WTC11 (cell line): ENCODE measurements at regions not wholly inside any gene's neighbourhood (a gene's known extent, or its start where the extent isn't known, plus 50 kb on each side); places are given as distances from the start of the nearest gene placed in this dataset.

Experiments
- ATAC-seq: fragments of 200-7000 bp; cut with Tn5 transposase; 2 replicates; pipeline ENCODE4 v1.10.0; 2021; ENCODE audit warnings: mild to moderate bottlenecking, moderate library complexity
- CTCF ChIA-PET: fragments of 300-600 bp; sonication (Branson Sonifier 250); formaldehyde crosslinking; loops from one replicate; lab custom pipeline; 2021; ENCODE audit warnings: antibody characterized with exemption; lab: Charles Lee
- POLR2A ChIA-PET: fragments of 350-600 bp; sonication (Branson Sonifier 250); formaldehyde crosslinking; loops from one replicate; lab custom pipeline; 2021; ENCODE audit warnings: antibody characterized with exemption; lab: Charles Lee
- DNase-seq: peaks from one replicate; pipeline ENCODE4 v3.0.0; 2021; ENCODE audit warnings: low spot score
- H3K27ac Mint-ChIP-seq: 2 replicates; pipeline ENCODE4 v1.8.0; 2021; ENCODE audit warnings: mixed read lengths
- H3K27me3 Mint-ChIP-seq: 2 replicates; pipeline ENCODE4 v1.8.0; 2021; ENCODE audit warnings: low read depth, mild to moderate bottlenecking, moderate library complexity, mixed read lengths
- H3K36me3 Mint-ChIP-seq: 2 replicates; pipeline ENCODE4 v1.8.0; 2021; ENCODE audit warnings: mixed read lengths
- H3K4me1 Mint-ChIP-seq: 2 replicates; pipeline ENCODE4 v1.8.0; 2022; ENCODE audit warnings: mixed read lengths
- H3K4me3 Mint-ChIP-seq: 2 replicates; pipeline ENCODE4 v1.8.0; 2021; ENCODE audit warnings: mild to moderate bottlenecking, moderate library complexity, mixed read lengths
- H3K9me3 Mint-ChIP-seq: 2 replicates; pipeline ENCODE4 v1.8.0; 2021; ENCODE audit warnings: mixed read lengths
- ATF1 ChIP-seq: sonication (generic); formaldehyde crosslinking; IDR thresholded peaks from 2 replicates; pipeline ENCODE4 v1.8.1; 2023; ENCODE audit warnings: mild to moderate bottlenecking, moderate library complexity, missing genetic modification reagents
- ATF3 ChIP-seq: sonication (generic); formaldehyde crosslinking; conservative IDR thresholded peaks from 2 replicates; pipeline ENCODE4 v1.8.1; 2022; ENCODE audit warnings: mild to moderate bottlenecking, missing genetic modification reagents
- EMX1 ChIP-seq: fragments of 250-450 bp; sonication (Bioruptor Pico); IDR thresholded peaks from 2 replicates; pipeline ENCODE4 v1.8.0; 2021; ENCODE audit warnings: mild to moderate bottlenecking
- ERG ChIP-seq: fragments of 250-450 bp; sonication (Bioruptor Pico); IDR thresholded peaks from 2 replicates; pipeline ENCODE4 v1.8.0; 2021; ENCODE audit warnings: mild to moderate bottlenecking
- FOXP4 ChIP-seq: sonication (generic); formaldehyde crosslinking; IDR thresholded peaks from 2 replicates; pipeline ENCODE4 v1.8.0; 2022; ENCODE audit warnings: mild to moderate bottlenecking, missing genetic modification reagents
- GABPB1 ChIP-seq: sonication (generic); formaldehyde crosslinking; IDR thresholded peaks from 2 replicates; pipeline ENCODE4 v1.8.1; 2023; ENCODE audit warnings: mild to moderate bottlenecking, missing genetic modification reagents
- GTF2I ChIP-seq: fragments of 250-450 bp; sonication (Bioruptor Pico); conservative IDR thresholded peaks from 2 replicates; pipeline ENCODE4 v1.4.0; 2021; ENCODE audit warnings: mild to moderate bottlenecking
- IRF2 ChIP-seq: sonication (generic); formaldehyde crosslinking; IDR thresholded peaks from 2 replicates; pipeline ENCODE4 v1.8.0; 2022; ENCODE audit warnings: low read depth, missing genetic modification reagents, borderline replicate concordance
- JAZF1 ChIP-seq: fragments of 250-450 bp; sonication (Bioruptor Pico); IDR thresholded peaks from 2 replicates; pipeline ENCODE4 v1.9.0; 2021; ENCODE audit warnings: moderate library complexity, mild to moderate bottlenecking, inconsistent platforms
- KAT7 ChIP-seq: sonication (generic); formaldehyde crosslinking; IDR thresholded peaks from 2 replicates; pipeline ENCODE4 v1.8.1; 2023; ENCODE audit warnings: missing genetic modification reagents, mild to moderate bottlenecking, borderline replicate concordance
- MXD4 ChIP-seq: fragments of 250-450 bp; sonication (Bioruptor Pico); IDR thresholded peaks from 2 replicates; pipeline ENCODE4 v1.8.0; 2021; ENCODE audit warnings: mild to moderate bottlenecking, moderate library complexity, borderline replicate concordance
- NFE2L1 ChIP-seq: sonication (generic); formaldehyde crosslinking; IDR thresholded peaks from 2 replicates; pipeline ENCODE4 v1.8.1; 2023; ENCODE audit warnings: missing genetic modification reagents
- OVOL2 ChIP-seq: fragments of 250-450 bp; sonication (Bioruptor Pico); IDR thresholded peaks from 2 replicates; pipeline ENCODE4 v1.9.0; 2021; ENCODE audit warnings: mild to moderate bottlenecking, borderline replicate concordance
- RELA ChIP-seq: sonication (generic); formaldehyde crosslinking; IDR thresholded peaks from 2 replicates; pipeline ENCODE4 v1.8.1; 2022; ENCODE audit warnings: missing genetic modification reagents, mild to moderate bottlenecking, borderline replicate concordance
- SMAD3 ChIP-seq: sonication (generic); formaldehyde crosslinking; IDR thresholded peaks from 2 replicates; pipeline ENCODE4 v1.8.0; 2022; ENCODE audit warnings: missing genetic modification reagents, mild to moderate bottlenecking, borderline replicate concordance
- SP1 ChIP-seq: sonication (generic); formaldehyde crosslinking; conservative IDR thresholded peaks from 2 replicates; pipeline ENCODE4 v1.8.1; 2022; ENCODE audit warnings: missing genetic modification reagents
- TCF7 ChIP-seq: sonication (generic); formaldehyde crosslinking; IDR thresholded peaks from 2 replicates; pipeline ENCODE4 v1.8.0; 2022; ENCODE audit warnings: mild to moderate bottlenecking, low read depth, missing genetic modification reagents, moderate library complexity
- TEAD4 ChIP-seq: sonication (generic); formaldehyde crosslinking; IDR thresholded peaks from 2 replicates; pipeline ENCODE4 v1.8.0; 2022; ENCODE audit warnings: mild to moderate bottlenecking, missing genetic modification reagents
- ZNF263 ChIP-seq: sonication (generic); formaldehyde crosslinking; IDR thresholded peaks from 2 replicates; pipeline ENCODE4 v1.8.1; 2022; ENCODE audit warnings: low read depth, mild to moderate bottlenecking, moderate library complexity, missing genetic modification reagents
- ZNF416 ChIP-seq: fragments of 250-450 bp; sonication (Bioruptor Pico); IDR thresholded peaks from 2 replicates; pipeline ENCODE4 v1.9.0; 2021; ENCODE audit warnings: mild to moderate bottlenecking, inconsistent platforms
- ZNF423 ChIP-seq: fragments of 250-450 bp; sonication (Bioruptor Pico); IDR thresholded peaks from 2 replicates; pipeline ENCODE4 v2.1.2; 2022; ENCODE audit warnings: mild to moderate bottlenecking, moderate library complexity
- TF ChIP-seq, protein P1 (sequence below): fragments of 200-600 bp; IDR thresholded peaks from 2 replicates; pipeline ENCODE4 v1.8.0; 2022; ENCODE audit warnings: antibody characterized with exemption
- TF ChIP-seq, protein P2 (sequence below): sonication (generic); formaldehyde crosslinking; IDR thresholded peaks from 2 replicates; pipeline ENCODE4 v1.8.0; 2022; ENCODE audit warnings: mild to moderate bottlenecking, missing genetic modification reagents
- TF ChIP-seq, protein P3 (sequence below): sonication (generic); formaldehyde crosslinking; IDR thresholded peaks from 2 replicates; pipeline ENCODE4 v1.8.1; 2023; ENCODE audit warnings: mild to moderate bottlenecking, missing genetic modification reagents
- TF ChIP-seq, protein P4 (sequence below): sonication (generic); formaldehyde crosslinking; IDR thresholded peaks from 2 replicates; pipeline ENCODE4 v1.8.0; 2022; ENCODE audit warnings: mild to moderate bottlenecking, missing genetic modification reagents

DNA sequence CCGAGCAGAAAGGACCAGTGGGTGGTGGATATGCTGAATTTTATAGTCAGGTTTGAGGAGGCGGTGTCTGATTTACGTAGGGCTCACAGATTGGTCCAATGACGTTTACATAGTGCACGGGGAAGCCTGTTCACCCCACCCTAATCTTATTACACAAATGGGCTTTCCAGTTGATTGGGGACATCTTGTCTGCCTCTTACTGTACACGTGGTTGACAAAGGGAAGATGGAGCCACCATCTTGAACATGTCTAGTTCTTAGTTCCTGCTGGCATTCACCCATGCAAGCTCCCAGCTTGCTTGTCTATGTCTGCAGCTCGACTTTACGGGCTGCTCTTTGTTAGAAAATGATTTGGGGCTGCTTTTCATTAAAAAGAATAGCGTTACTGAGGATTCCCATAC, 332.0 kb upstream of the SLCO3A1 start (continued):
- TF ChIP-seq ATF3 (CRISPR knock-in tag) (no peak), JAZF1 (CRISPR knock-in tag) (no peak)

GRCh38 chr15:91521996-91522395, 331.5 kb upstream of the SLCO3A1 start:
- Mint-ChIP-seq H3K4me3 (no peak overlapping the region), H3K36me3 (peaks cover 27% of the 10 kb centered on the region), H3K27me3 (peaks cover 36% of the 10 kb centered on the region), H3K9me3 (peaks cover 41% of the 10 kb centered on the region), H3K4me1 (peaks cover 5% of the 10 kb centered on the region), H3K27ac (no peak overlapping the region)
- ChIA-PET POLR2A (no interaction called here), CTCF (interaction anchor here (0.6 kb wide), 1 partner anchor 263 kb away, joined by 3 read pairs; no protein-coding TSS in a partner anchor)
- TF ChIP-seq FOXP4 (CRISPR knock-in tag) (no peak), NFE2L1 (CRISPR knock-in tag) (no peak), ZNF423 (no peak), KAT7 (CRISPR knock-in tag) (no peak), IRF2 (CRISPR knock-in tag) (no peak), SMAD3 (no peak), TEAD4 (no peak), GABPB1 (CRISPR knock-in tag) (no peak), GTF2I (no peak), RELA (CRISPR knock-in tag) (no peak), ZNF416 (CRISPR knock-in tag) (no peak), OVOL2 (CRISPR knock-in tag) (no peak), TCF7 (no peak), EMX1 (no peak), MXD4 (no peak), ERG (CRISPR knock-in tag) (no peak)
- TF ChIP-seq, protein P1, sequence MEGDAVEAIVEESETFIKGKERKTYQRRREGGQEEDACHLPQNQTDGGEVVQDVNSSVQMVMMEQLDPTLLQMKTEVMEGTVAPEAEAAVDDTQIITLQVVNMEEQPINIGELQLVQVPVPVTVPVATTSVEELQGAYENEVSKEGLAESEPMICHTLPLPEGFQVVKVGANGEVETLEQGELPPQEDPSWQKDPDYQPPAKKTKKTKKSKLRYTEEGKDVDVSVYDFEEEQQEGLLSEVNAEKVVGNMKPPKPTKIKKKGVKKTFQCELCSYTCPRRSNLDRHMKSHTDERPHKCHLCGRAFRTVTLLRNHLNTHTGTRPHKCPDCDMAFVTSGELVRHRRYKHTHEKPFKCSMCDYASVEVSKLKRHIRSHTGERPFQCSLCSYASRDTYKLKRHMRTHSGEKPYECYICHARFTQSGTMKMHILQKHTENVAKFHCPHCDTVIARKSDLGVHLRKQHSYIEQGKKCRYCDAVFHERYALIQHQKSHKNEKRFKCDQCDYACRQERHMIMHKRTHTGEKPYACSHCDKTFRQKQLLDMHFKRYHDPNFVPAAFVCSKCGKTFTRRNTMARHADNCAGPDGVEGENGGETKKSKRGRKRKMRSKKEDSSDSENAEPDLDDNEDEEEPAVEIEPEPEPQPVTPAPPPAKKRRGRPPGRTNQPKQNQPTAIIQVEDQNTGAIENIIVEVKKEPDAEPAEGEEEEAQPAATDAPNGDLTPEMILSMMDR = no peak
- TF ChIP-seq, protein P2, sequence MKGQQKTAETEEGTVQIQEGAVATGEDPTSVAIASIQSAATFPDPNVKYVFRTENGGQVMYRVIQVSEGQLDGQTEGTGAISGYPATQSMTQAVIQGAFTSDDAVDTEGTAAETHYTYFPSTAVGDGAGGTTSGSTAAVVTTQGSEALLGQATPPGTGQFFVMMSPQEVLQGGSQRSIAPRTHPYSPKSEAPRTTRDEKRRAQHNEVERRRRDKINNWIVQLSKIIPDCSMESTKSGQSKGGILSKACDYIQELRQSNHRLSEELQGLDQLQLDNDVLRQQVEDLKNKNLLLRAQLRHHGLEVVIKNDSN (CRISPR knock-in tag) = no peak
- no peak for DNase-seq
- no peak for ATAC-seq

DNA sequence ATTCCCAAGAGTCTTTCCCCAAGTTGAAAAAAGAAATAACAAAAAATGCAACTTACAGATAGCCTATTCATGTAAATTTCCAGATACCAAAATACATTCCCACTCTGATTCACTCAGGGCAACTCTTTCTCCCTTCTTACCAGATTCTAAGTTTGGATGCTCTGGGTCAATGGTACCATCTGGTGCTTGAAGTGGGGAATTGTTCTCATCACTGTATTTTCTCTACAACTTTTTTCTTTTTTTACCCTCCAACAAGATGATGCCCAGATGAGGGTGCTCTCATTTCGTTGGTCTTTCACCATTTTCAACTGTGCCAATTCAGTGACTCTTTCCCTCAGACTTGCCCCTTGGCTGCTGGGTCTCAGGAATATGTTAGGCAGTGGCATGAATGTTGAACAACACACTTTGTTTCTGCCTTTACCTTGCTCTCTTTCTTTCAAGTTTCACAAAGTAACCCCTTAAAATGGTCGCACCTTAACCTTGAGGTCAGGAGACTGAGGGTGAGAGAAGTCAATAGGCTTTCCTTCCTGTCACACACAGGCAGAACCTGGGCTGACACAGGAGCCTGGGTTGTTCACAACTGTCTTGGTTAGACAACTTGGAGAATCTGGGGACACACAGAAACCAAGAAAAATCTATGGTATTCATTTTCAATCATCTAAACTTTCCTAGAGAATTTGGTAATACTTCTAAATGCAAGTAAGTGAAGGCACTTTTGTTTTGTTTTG, 330.7 kb upstream of the SLCO3A1 start:
- H3K27me3 Mint-ChIP-seq = peaks cover 31% of the 10 kb centered on the region

More for the DNA sequence above, 330.7 kb upstream of the SLCO3A1 start:
- Mint-ChIP-seq H3K4me3 (no peak overlapping the region), H3K4me1 (no peaks in the 10 kb centered on the region), H3K27ac (no peak overlapping the region), H3K9me3 (peaks cover 42% of the 10 kb centered on the region), H3K36me3 (peaks cover 27% of the 10 kb centered on the region)
- POLR2A ChIA-PET = no interaction called here
- DNase-seq (no peak), ATAC-seq (peak; percentile 32; the same call in 1 of the 2 replicates)
- CTCF ChIA-PET = no interaction called here
- no peak for TF ChIP-seq ATF1 (CRISPR knock-in tag)
- TF ChIP-seq SP1 (CRISPR knock-in tag) = no peak
- TF ChIP-seq, protein P3, sequence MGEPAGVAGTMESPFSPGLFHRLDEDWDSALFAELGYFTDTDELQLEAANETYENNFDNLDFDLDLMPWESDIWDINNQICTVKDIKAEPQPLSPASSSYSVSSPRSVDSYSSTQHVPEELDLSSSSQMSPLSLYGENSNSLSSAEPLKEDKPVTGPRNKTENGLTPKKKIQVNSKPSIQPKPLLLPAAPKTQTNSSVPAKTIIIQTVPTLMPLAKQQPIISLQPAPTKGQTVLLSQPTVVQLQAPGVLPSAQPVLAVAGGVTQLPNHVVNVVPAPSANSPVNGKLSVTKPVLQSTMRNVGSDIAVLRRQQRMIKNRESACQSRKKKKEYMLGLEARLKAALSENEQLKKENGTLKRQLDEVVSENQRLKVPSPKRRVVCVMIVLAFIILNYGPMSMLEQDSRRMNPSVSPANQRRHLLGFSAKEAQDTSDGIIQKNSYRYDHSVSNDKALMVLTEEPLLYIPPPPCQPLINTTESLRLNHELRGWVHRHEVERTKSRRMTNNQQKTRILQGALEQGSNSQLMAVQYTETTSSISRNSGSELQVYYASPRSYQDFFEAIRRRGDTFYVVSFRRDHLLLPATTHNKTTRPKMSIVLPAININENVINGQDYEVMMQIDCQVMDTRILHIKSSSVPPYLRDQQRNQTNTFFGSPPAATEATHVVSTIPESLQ (CRISPR knock-in tag) = no peak
- TF ChIP-seq, protein P4, sequence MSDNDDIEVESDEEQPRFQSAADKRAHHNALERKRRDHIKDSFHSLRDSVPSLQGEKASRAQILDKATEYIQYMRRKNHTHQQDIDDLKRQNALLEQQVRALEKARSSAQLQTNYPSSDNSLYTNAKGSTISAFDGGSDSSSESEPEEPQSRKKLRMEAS (CRISPR knock-in tag) = no peak
- TF ChIP-seq ZNF263 (CRISPR knock-in tag) = no peak
- no peak for TF ChIP-seq RELA (CRISPR knock-in tag)
- TF ChIP-seq, all 79 proteins: peak for 0
